ENCODE measurements at regions not wholly inside any gene's neighbourhood (a gene's known extent, or its start where the extent isn't known, plus 50 kb on each side); places are given as distances from the start of the nearest gene placed in this dataset.

DNA sequence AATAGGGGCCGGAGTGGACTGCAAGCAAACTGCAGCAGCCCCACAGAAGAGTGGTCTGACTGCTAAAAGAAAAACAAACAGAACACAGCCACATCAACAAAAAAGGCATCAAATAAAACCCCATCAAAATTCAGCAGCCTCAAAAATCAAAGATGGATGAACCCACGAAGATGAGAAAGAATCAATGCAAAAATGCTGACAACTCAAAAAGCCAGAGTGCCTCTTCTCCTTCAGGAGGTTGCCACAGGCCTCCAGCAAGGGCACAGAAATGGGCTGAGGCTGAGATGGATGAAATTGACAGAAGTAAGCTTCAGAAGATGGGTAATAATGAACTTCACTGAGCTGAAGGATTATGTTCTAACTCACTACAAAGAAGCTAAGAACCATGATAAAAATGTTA is 388.6 kb downstream of the PABPC4L start:
- no peak for TF ChIP-seq ELF4 (IDR thresholded peaks at IDR 0.05)
- TF ChIP-seq BHLHE40 (IDR thresholded peaks at IDR 0.05; ENCODE audit: borderline replicate concordance) = no peak
- TF ChIP-seq FOXA1 (IDR thresholded peaks at IDR 0.05) = no peak
- no peak for TF ChIP-seq FOXK2 (IDR thresholded peaks at IDR 0.05)
- TF ChIP-seq NFRKB (IDR thresholded peaks at IDR 0.05) = no peak
- TF ChIP-seq HDGF (IDR thresholded peaks at IDR 0.05; ENCODE audit: borderline replicate concordance) = no peak
- no peak for TF ChIP-seq LEF1 (IDR thresholded peaks at IDR 0.05; ENCODE audit: borderline replicate concordance)
- no peak for TF ChIP-seq TARDBP (IDR thresholded peaks at IDR 0.05)
- TF ChIP-seq SUZ12 (IDR thresholded peaks at IDR 0.05) = no peak
- no peak for TF ChIP-seq FOXM1 (IDR thresholded peaks at IDR 0.05; ENCODE audit: borderline replicate concordance)
- TF ChIP-seq L3MBTL2 (conservative IDR thresholded peaks at IDR 0.05) = no peak
- no peak for TF ChIP-seq SP1 (IDR thresholded peaks at IDR 0.05)
- TF ChIP-seq, protein P1, sequence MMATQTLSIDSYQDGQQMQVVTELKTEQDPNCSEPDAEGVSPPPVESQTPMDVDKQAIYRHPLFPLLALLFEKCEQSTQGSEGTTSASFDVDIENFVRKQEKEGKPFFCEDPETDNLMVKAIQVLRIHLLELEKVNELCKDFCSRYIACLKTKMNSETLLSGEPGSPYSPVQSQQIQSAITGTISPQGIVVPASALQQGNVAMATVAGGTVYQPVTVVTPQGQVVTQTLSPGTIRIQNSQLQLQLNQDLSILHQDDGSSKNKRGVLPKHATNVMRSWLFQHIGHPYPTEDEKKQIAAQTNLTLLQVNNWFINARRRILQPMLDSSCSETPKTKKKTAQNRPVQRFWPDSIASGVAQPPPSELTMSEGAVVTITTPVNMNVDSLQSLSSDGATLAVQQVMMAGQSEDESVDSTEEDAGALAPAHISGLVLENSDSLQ (IDR thresholded peaks at IDR 0.05) = no peak
- TF ChIP-seq CTBP1 (IDR thresholded peaks at IDR 0.05; ENCODE audit: borderline replicate concordance) = no peak

Measured in HEK293T (cell line).